ENCODE measurements at regions not wholly inside any gene's neighbourhood (a gene's known extent, or its start where the extent isn't known, plus 50 kb on each side); places are given as distances from the start of the nearest gene placed in this dataset.
"Not testable (repeated sequence)": the region's sequence is repeated elsewhere in the genome, so short reads cannot be mapped to it uniquely, and the experiment has no call there.

DNA sequence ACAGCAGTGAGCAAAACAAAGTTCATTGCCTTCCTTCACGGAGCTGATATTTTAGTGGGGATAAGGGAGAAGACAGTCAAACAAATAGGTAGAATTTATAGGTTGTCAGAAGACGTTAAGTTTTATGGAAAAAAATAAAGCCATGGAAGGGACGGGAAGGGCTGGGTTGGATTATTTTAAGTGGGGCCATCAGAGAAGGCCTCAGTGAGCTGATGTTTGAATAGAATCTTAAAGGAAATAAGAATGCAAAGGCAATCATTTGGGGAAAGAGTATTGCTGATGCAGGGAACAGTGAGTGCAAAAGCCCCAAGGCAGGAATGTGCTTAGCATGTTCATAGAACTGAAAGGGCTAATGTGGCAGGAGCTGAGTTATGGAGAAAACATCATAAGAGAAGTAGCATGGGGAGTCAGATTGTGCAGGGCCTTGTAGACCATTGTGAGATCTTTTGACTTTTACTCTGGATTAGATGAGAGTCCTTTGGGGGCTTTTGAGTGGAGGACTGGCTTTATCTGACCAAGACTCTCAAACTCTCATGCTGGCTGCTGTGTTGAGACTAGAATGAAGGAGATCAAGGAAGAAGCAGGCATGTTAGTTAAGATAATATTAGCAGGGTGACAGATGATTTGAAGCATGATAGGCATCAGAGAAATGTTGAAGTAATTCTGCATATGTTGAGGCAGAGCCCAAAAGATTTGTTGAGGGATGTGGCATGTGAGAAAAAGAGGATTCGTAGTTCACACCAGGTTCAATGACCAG, 104.5 kb upstream of the TPTE start:
- H3K4me3 ChIP-seq (ENCODE audit: insufficient read depth, low read depth, low read length); ATAC-seq (ENCODE audit: low read depth); H3K9ac ChIP-seq (ENCODE audit: low read depth, low read length); H4K5ac ChIP-seq (ENCODE audit: low read depth, low read length); H3K9me1 ChIP-seq (ENCODE audit: insufficient read depth, low read length); H2BK15ac ChIP-seq (ENCODE audit: low read depth, low read length); H2AK9ac ChIP-seq (replicated peaks; ENCODE audit: low read depth, low read length, poor library complexity); H2BK120ac ChIP-seq (ENCODE audit: low read depth, low read length); H4K20me1 ChIP-seq (ENCODE audit: insufficient read depth, low read length); H3K4me1 ChIP-seq (ENCODE audit: control insufficient read depth, insufficient read depth, low read length); H2BK5ac ChIP-seq (ENCODE audit: low read depth, low read length, poor library complexity, severe bottlenecking); H3K36me3 ChIP-seq (ENCODE audit: control insufficient read depth, insufficient read depth, low read length); H4K8ac ChIP-seq (ENCODE audit: low read depth in 2 of 2, low read length in 2 of 2); BruUV-seq (replicated peaks); H3K27ac ChIP-seq (ENCODE audit: insufficient read depth, low read length); H3K4me2 ChIP-seq (ENCODE audit: low read depth, low read length); H3K79me1 ChIP-seq (ENCODE audit: low read depth in 1 of 2, low read length in 2 of 2); H3K23ac ChIP-seq (ENCODE audit: low read depth, low read length); H3K4ac ChIP-seq (ENCODE audit: low read depth, low read length); H2AFZ ChIP-seq (replicated peaks; ENCODE audit: low read length, poor library complexity); H3K18ac ChIP-seq (ENCODE audit: low read depth, low read length); CTCF ChIA-PET; H3K56ac ChIP-seq (ENCODE audit: extremely low read depth, insufficient read depth, low read length); H3K27me3 ChIP-seq (ENCODE audit: control insufficient read depth, insufficient read depth, low read length); in situ Hi-C loops (cut with MboI; ENCODE audit: low sequenced_read_pairs); DNase-seq; H3K14ac ChIP-seq (replicated peaks; ENCODE audit: low read depth, low read length); POLR2A ChIA-PET (ENCODE audit: unreplicated experiment); H2BK20ac ChIP-seq (ENCODE audit: low read depth, low read length); dilution Hi-C loops (cut with HindIII; ENCODE audit: low sequenced_read_pairs, unreplicated experiment); H2AK5ac ChIP-seq (ENCODE audit: low read depth, low read length); H4K91ac ChIP-seq (ENCODE audit: insufficient read depth, low read depth, low read length); intact Hi-C loops (cut with micrococcal nuclease): not testable (repeated sequence)
- WGBS, 2 experiments (ENCODE audit: extremely low coverage in 2 of 2, insufficient read length in 1 of 2), result 17% methylated on average over 3 of the region's 4 CpGs; no CpG with 5 or more reads in 1 of the 2 experiments
- peaks cover 51% of the 10 kb centered on the region for H3K9me3 ChIP-seq (ENCODE audit: control insufficient read depth, insufficient read depth, low read length)

DNA sequence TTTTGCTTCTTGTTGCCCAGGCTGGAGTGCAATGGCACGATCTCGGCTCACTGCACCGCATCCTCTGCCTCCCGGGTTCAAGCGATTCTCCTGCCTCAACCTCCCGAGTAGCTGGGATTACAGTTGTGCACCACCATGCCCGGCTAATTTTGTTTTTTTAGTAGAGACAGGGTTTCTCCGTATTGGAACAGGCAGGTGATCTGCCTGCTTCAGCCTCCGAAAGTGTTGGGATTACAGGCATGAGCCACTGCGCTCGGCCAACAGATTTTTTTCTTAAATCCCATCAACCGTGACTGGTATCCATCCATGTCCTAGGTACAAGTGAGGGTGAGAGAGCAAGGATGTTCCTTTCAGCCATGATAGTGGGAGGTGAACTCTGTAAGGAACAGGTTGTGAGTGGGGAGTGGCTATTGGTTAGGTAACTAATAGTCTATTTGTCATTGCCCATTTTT, 103.8 kb upstream of the TPTE start:
- H2AK9ac ChIP-seq (replicated peaks; ENCODE audit: low read depth, low read length, poor library complexity); intact Hi-C loops (cut with micrococcal nuclease); H2AK5ac ChIP-seq (ENCODE audit: low read depth, low read length); H3K23ac ChIP-seq (ENCODE audit: low read depth, low read length); H3K14ac ChIP-seq (replicated peaks; ENCODE audit: low read depth, low read length); DNase-seq; H3K56ac ChIP-seq (ENCODE audit: extremely low read depth, insufficient read depth, low read length); H3K36me3 ChIP-seq (ENCODE audit: control insufficient read depth, insufficient read depth, low read length); POLR2A ChIA-PET (ENCODE audit: unreplicated experiment); H2BK20ac ChIP-seq (ENCODE audit: low read depth, low read length); ATAC-seq (ENCODE audit: low read depth); H3K4me2 ChIP-seq (ENCODE audit: low read depth, low read length); in situ Hi-C loops (cut with MboI; ENCODE audit: low sequenced_read_pairs); H3K18ac ChIP-seq (ENCODE audit: low read depth, low read length); H4K8ac ChIP-seq (ENCODE audit: low read depth in 2 of 2, low read length in 2 of 2); H3K4me1 ChIP-seq (ENCODE audit: control insufficient read depth, insufficient read depth, low read length); H3K9ac ChIP-seq (ENCODE audit: low read depth, low read length); dilution Hi-C loops (cut with HindIII; ENCODE audit: low sequenced_read_pairs, unreplicated experiment); CTCF ChIA-PET; H3K9me1 ChIP-seq (ENCODE audit: insufficient read depth, low read length); H3K79me1 ChIP-seq (ENCODE audit: low read depth in 1 of 2, low read length in 2 of 2); H4K20me1 ChIP-seq (ENCODE audit: insufficient read depth, low read length); BruUV-seq (replicated peaks); H3K4me3 ChIP-seq (ENCODE audit: insufficient read depth, low read depth, low read length); H2BK120ac ChIP-seq (ENCODE audit: low read depth, low read length); H3K4ac ChIP-seq (ENCODE audit: low read depth, low read length); H3K27ac ChIP-seq (ENCODE audit: insufficient read depth, low read length); H3K27me3 ChIP-seq (ENCODE audit: control insufficient read depth, insufficient read depth, low read length); H2AFZ ChIP-seq (replicated peaks; ENCODE audit: low read length, poor library complexity); H2BK15ac ChIP-seq (ENCODE audit: low read depth, low read length); H4K5ac ChIP-seq (ENCODE audit: low read depth, low read length); H4K91ac ChIP-seq (ENCODE audit: insufficient read depth, low read depth, low read length); H2BK5ac ChIP-seq (ENCODE audit: low read depth, low read length, poor library complexity, severe bottlenecking): not testable (repeated sequence)
- 51% methylated on average over 12 of the region's 12 CpGs; no CpG with 5 or more reads in 1 of the 2 experiments for WGBS, 2 experiments (ENCODE audit: extremely low coverage in 2 of 2, insufficient read length in 1 of 2)
- peaks cover 54% of the 10 kb centered on the region for H3K9me3 ChIP-seq (ENCODE audit: control insufficient read depth, insufficient read depth, low read length)

Data from IMR-90 (cell line).